ENCODE measurements at regions not wholly inside any gene's neighbourhood (a gene's known extent, or its start where the extent isn't known, plus 50 kb on each side); places are given as distances from the start of the nearest gene placed in this dataset.

GRCh38 chr6:134503585-134504281, 185.8 kb upstream of the SGK1 start:
- TF ChIP-seq POLR2A (IDR thresholded peaks at IDR 0.05) (no peak), POLR2AphosphoS5 (IDR thresholded peaks at IDR 0.05) (no peak)
